Liver (tissue), 7 donors: ENCODE measurements at regions not wholly inside any gene's neighbourhood (a gene's known extent, or its start where the extent isn't known, plus 50 kb on each side); places are given as distances from the start of the nearest gene placed in this dataset.

Experiments used
- DNase-seq: peaks from one replicate; pipeline ENCODE4 v3.0.0-alpha.2; 2017; ENCODE audit warnings: low spot score
- H3K27ac ChIP-seq, 2 donors: one replicate each; pipeline ENCODE4 v1.7.0; 2013; ENCODE audit warnings: inconsistent platforms in 2 of 2, low read length in 2 of 2, control low read depth in 1 of 2, low read depth in 1 of 2, mild to moderate bottlenecking in 1 of 2
- H3K27me3 ChIP-seq, 4 donors: one replicate each; pipeline versions ENCODE4 v1.6.1 to v1.7.0; 2013; ENCODE audit warnings: low read length in 3 of 4, inconsistent platforms in 1 of 4, mild to moderate bottlenecking in 1 of 4, moderate library complexity in 1 of 4; ENCODE audit not compliant: control insufficient read depth in 4 of 4, insufficient read depth in 4 of 4
- H3K36me3 ChIP-seq, 4 donors: one replicate each; pipeline versions ENCODE4 v1.6.1 to v1.7.0; 2013; ENCODE audit warnings: low read length in 3 of 4, mild to moderate bottlenecking in 3 of 4, low read depth in 1 of 4, moderate library complexity in 1 of 4; ENCODE audit not compliant: control insufficient read depth in 4 of 4, insufficient read depth in 3 of 4
- H3K4me1 ChIP-seq, 4 donors: one replicate each; pipeline versions ENCODE4 v1.6.1 to v1.7.0; 2013; ENCODE audit warnings: low read length in 3 of 4, mild to moderate bottlenecking in 3 of 4, moderate library complexity in 1 of 4; ENCODE audit not compliant: control insufficient read depth in 4 of 4, insufficient read depth in 4 of 4
- H3K4me3 ChIP-seq, 3 donors: one replicate each; pipeline versions ENCODE4 v1.6.1 to v1.7.0; 2013; ENCODE audit warnings: low read length in 3 of 3, control low read depth in 1 of 3, low read depth in 1 of 3, mild to moderate bottlenecking in 1 of 3
- H3K9ac ChIP-seq, 2 donors: one replicate each; pipeline ENCODE4 v1.7.0; 2013; ENCODE audit warnings: low read length in 2 of 2, mild to moderate bottlenecking in 2 of 2, moderate library complexity in 2 of 2, control low read depth in 1 of 2, low read depth in 1 of 2
- H3K9me3 ChIP-seq, 4 donors: one replicate each; pipeline versions ENCODE4 v1.6.1 to v1.7.0; 2013; ENCODE audit warnings: low read length in 3 of 4; ENCODE audit not compliant: control insufficient read depth in 4 of 4
- FOXA1 ChIP-seq: IDR thresholded peaks from 2 replicates; pipeline ENCODE4 v1.6.1; 2016; ENCODE audit warnings: antibody characterized with exemption
- FOXA2 ChIP-seq: IDR thresholded peaks from 2 replicates; pipeline ENCODE4 v1.6.1; 2016; ENCODE audit warnings: antibody characterized with exemption
- HNF4A ChIP-seq, 2 donors: conservative IDR thresholded peaks; 2 replicates each; pipeline ENCODE4 v1.6.1; 2016; ENCODE audit warnings: antibody characterized with exemption in 2 of 2, mild to moderate bottlenecking in 2 of 2
- HNF4G ChIP-seq: IDR thresholded peaks from 2 replicates; pipeline ENCODE4 v1.6.1; 2016; ENCODE audit warnings: antibody characterized with exemption
- JUND ChIP-seq, 2 donors: IDR thresholded peaks; 2 replicates each; pipeline ENCODE4 v1.6.1; 2016; ENCODE audit warnings: antibody characterized with exemption in 2 of 2
- RAD21 ChIP-seq, 2 donors: IDR thresholded peaks; 2 replicates each; pipeline ENCODE4 v1.6.1; 2016; ENCODE audit warnings: antibody characterized with exemption in 2 of 2, mild to moderate bottlenecking in 2 of 2
- RXRA ChIP-seq, 2 donors: IDR thresholded peaks; 2 replicates each; pipeline ENCODE4 v1.6.1; 2017 to 2018; ENCODE audit warnings: antibody characterized with exemption in 2 of 2, mild to moderate bottlenecking in 1 of 2
- SP1 ChIP-seq: IDR thresholded peaks from 2 replicates; pipeline ENCODE4 v1.6.1; 2018; ENCODE audit warnings: antibody characterized with exemption, mild to moderate bottlenecking
- TAF1 ChIP-seq: conservative IDR thresholded peaks from 2 replicates; pipeline ENCODE4 v1.6.1; 2016; ENCODE audit warnings: antibody characterized with exemption, mild to moderate bottlenecking
- YY1 ChIP-seq: IDR thresholded peaks from 2 replicates; pipeline ENCODE4 v1.6.1; 2016; ENCODE audit warnings: antibody characterized with exemption, mild to moderate bottlenecking
- WGBS: extraction: QIAGEN DNeasy Blood & Tissue Kit; methylation state at CpG from one replicate; pipeline ENCODE4 v1.1.7; 2013; 5-methylcytosine and 5-hydroxymethylcytosine counted together
- TF ChIP-seq, protein P1 (sequence below): IDR thresholded peaks from 2 replicates; pipeline ENCODE4 v1.6.1; 2016; ENCODE audit warnings: antibody characterized with exemption
- donor health status: healthy.
- donor health status: healthy.
- donor health status: healthy.
- donor health status: healthy.

DNA sequence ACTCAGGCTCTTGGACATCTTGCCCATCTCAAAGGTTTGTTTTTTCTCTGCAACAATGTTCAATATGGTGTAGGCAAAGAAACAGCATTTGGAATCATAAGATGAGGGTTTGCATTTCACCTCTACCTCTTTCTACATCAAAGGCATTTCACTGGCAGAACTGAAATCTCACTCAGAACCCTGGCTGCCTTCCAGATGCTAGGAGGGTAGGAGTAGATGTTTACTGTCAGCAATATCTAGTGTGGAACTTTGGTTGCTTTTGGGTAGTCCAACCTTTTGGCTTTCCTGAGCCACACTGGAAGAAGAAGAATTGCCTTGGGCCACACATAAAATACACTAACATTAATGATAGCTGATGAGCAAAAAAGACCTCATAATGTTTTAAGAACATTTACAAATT, 297.0 kb upstream of the KLF3 start:
- Histone ChIP-seq H3K4me1 (peaks cover 0 to 12% (median 8%) of the 10 kb centered on the region in 4 donors), H3K27ac (no peak overlapping the region), H3K4me3 (no peak overlapping the region), H3K36me3 (no peaks in the 10 kb centered on the region), H3K9ac (no peak overlapping the region), H3K9me3 (no peaks in the 10 kb centered on the region), H3K27me3 (no peaks in the 10 kb centered on the region)
- no peak for DNase-seq
- no peak for TF ChIP-seq HNF4A (conservative IDR thresholded peaks at IDR 0.05)
- TF ChIP-seq, protein P1, sequence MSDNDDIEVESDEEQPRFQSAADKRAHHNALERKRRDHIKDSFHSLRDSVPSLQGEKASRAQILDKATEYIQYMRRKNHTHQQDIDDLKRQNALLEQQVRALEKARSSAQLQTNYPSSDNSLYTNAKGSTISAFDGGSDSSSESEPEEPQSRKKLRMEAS: peak; percentile 12
- TF ChIP-seq YY1: peak; percentile 8
- TF ChIP-seq TAF1: no peak
- TF ChIP-seq FOXA2: peak; percentile 12
- peak in 1 of 2 donors; percentile 16 for TF ChIP-seq RAD21 (IDR thresholded peaks at IDR 0.05)

DNA sequence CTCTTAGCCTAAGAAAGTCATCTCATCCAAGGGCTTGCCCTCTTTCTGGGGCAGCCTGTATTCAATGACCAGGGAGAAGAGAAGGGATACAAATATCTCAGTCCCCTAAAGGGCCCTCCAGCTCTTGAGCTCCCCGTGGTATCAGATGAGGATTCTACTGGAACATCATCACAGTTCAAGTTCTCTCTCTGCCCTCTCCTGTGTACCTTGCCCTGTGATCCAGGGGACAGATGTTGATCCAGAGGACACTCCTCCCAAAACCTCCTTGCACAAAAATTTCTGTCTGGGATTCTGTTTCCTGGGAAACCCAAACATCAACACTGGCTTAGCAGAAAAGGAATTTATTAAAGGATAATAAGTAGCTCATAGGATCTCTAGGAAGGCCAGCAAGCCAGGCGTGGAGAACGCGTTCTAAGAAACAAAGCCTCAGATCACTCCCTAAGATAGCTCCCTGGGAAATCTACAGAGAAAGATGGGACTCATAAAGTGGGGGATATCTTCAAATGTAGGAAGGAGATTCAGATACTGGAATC, 296.3 kb upstream of the KLF3 start:
- 73% methylated on average over 4 of the region's 4 CpGs for WGBS
- H3K9ac ChIP-seq: no peak overlapping the region
- peaks cover 0 to 12% (median 8%) of the 10 kb centered on the region in 4 donors for H3K4me1 ChIP-seq
- H3K36me3 ChIP-seq: no peaks in the 10 kb centered on the region
- H3K9me3 ChIP-seq: no peaks in the 10 kb centered on the region
- no peaks in the 10 kb centered on the region for H3K27me3 ChIP-seq
- DNase-seq: no peak
- H3K4me3 ChIP-seq: no peak overlapping the region
- TF ChIP-seq JUND (IDR thresholded peaks at IDR 0.05) (no peak), HNF4A (conservative IDR thresholded peaks at IDR 0.05) (peak; percentile 73 to 91), RXRA (IDR thresholded peaks at IDR 0.05) (peak; percentile 30 to 80), HNF4G (peak; percentile 49), SP1 (peak; percentile 14)
- H3K27ac ChIP-seq: no peak overlapping the region

DNA sequence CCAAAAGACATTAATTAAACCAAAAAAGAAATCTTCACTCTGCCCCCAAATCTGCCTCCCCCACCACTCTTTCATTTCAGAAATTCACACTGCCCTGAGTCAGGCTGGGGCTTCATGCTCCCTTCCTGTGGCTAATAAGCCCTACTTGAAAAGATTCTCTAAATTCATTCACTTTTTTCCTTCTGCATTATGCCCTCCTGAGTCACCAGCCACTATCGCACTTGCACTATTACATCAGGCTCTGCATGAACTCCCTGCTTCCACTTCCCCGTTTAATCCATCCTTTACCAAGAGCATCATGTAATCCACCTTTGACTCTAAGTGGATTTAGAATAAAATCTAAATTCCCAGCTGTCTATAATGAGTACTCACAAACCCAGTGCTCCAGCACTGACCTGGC, 295.4 kb upstream of the KLF3 start:
- no peak overlapping the region for H3K4me3 ChIP-seq
- TF ChIP-seq, protein P1: no peak
- no peak for TF ChIP-seq RAD21 (IDR thresholded peaks at IDR 0.05)
- 91% methylated on average over 2 of the region's 2 CpGs for WGBS

DNA sequence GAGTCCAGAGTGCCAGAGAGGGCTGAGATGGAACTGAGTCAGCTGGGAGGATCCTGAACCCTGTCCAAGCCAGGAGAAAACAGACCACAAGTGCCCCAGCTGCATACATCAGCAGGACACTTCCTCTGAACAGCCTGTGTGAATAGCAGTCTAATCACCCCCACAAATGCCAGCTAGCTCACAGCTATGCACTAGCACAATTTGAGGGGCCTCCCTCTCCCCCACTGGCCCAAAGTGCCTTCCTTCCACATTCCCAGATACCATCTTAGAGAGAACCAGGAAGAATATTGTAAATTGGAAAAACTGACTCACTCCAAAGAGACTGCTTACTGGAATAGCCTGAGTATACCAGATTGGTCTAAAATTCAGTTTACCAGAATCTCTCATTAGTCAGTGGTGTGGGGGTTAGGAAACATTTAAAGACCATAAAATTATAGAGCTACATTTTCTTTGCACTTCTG, 292.6 kb upstream of the KLF3 start:
- Histone ChIP-seq H3K4me3 (no peak overlapping the region), H3K27me3 (no peaks in the 10 kb centered on the region), H3K4me1 (peaks cover 0 to 5% (median 4%) of the 10 kb centered on the region in 4 donors), H3K9ac (no peak overlapping the region), H3K27ac (no peak overlapping the region), H3K9me3 (no peaks in the 10 kb centered on the region), H3K36me3 (no peaks in the 10 kb centered on the region)
- TF ChIP-seq, protein P1: no peak
- no peak for TF ChIP-seq YY1
- TF ChIP-seq FOXA1: no peak
- no peak for DNase-seq

More for the DNA sequence above, 295.4 kb upstream of the KLF3 start:
- H3K9me3 ChIP-seq: no peaks in the 10 kb centered on the region
- no peak overlapping the region for H3K27ac ChIP-seq
- H3K36me3 ChIP-seq: no peaks in the 10 kb centered on the region
- H3K9ac ChIP-seq: no peak overlapping the region
- DNase-seq: no peak
- H3K4me1 ChIP-seq: peaks cover 0 to 12% (median 8%) of the 10 kb centered on the region in 4 donors
- no peaks in the 10 kb centered on the region for H3K27me3 ChIP-seq
